GM12878 (cell line): ENCODE measurements at regions not wholly inside any gene's neighbourhood (a gene's known extent, or its start where the extent isn't known, plus 50 kb on each side); places are given as distances from the start of the nearest gene placed in this dataset.

Experiments used
- ATAC-seq: fragments of 200-7000 bp; cut with Tn5 transposase; 3 replicates; pipeline ENCODE4 v1.9.1; 2020; ENCODE audit warnings: mild to moderate bottlenecking, moderate library complexity
- BruUV-seq: library from RNA; stranded (reverse); fragments of 400-500 nt; replicated peaks from 2 replicates; lab custom pipeline; 2021; lab: Mats Ljungman, UMichigan
- CTCF ChIA-PET: fragments of 300-600 bp; sonication (Branson Sonifier 250); formaldehyde crosslinking; extraction: SDS; loops from one replicate; lab custom pipeline; 2021; ENCODE audit warnings: inconsistent platforms; lab: Yijun Ruan, JAX
- POLR2A ChIA-PET: fragments of 350-600 bp; formaldehyde crosslinking; extraction: SDS; loops from one replicate; lab custom pipeline; 2021; ENCODE audit warnings: inconsistent platforms; lab: Charles Lee
- RAD21 ChIA-PET: fragments of 300-600 bp; sonication (Branson Sonifier 250); formaldehyde crosslinking; loops from one replicate; lab custom pipeline; 2023; ENCODE audit warnings: antibody characterized with exemption; ENCODE audit not compliant: unreplicated experiment; lab: Charles Lee
- SMC1A ChIA-PET: fragments of 300-600 bp; sonication (Branson Sonifier 250); formaldehyde crosslinking; loops from one replicate; lab custom pipeline; 2023; ENCODE audit not compliant: unreplicated experiment, uncharacterized antibody; lab: Charles Lee
- DNase-seq: peaks from one replicate; pipeline ENCODE4 v3.0.0-alpha.2; 2011; ENCODE audit warnings: low read depth, low spot score
- FAIRE-seq: peaks from 3 replicates; lab custom pipeline; 2011; peaks lifted over from hg19 to GRCh38; lab: Jason Lieb, UNC
- H2AFZ ChIP-seq: 2 replicates; pipeline ENCODE4 v1.6.0; 2011; ENCODE audit warnings: low read depth, low read length, control low read depth; ENCODE audit not compliant: control insufficient read depth
- H3K27ac ChIP-seq: 2 replicates; pipeline ENCODE4 v1.5.1; 2011; ENCODE audit warnings: control low read depth; ENCODE audit not compliant: control insufficient read depth, insufficient read depth
- H3K27me3 ChIP-seq, 2 experiments: replicated peaks in 1 of 2; 2 replicates each; pipeline versions ENCODE4 v1.6.0 to v1.6.1; 2011; ENCODE audit warnings: low read length in 1 of 2; ENCODE audit not compliant: control insufficient read depth in 2 of 2, insufficient read depth in 2 of 2
- H3K36me3 ChIP-seq, 2 experiments: 2 replicates each; pipeline ENCODE4 v1.5.1; 2011; ENCODE audit warnings: low read length in 1 of 2; ENCODE audit not compliant: control insufficient read depth in 2 of 2, insufficient read depth in 2 of 2
- H3K4me1 ChIP-seq: 2 replicates; pipeline ENCODE4 v1.6.1; 2011; ENCODE audit warnings: mild to moderate bottlenecking, low read length, moderate library complexity, mixed read lengths; ENCODE audit not compliant: control insufficient read depth, insufficient read depth
- H3K4me2 ChIP-seq: 2 replicates; pipeline ENCODE4 v1.6.0; 2011; ENCODE audit warnings: control low read depth; ENCODE audit not compliant: control insufficient read depth, insufficient read depth
- H3K4me3 ChIP-seq: fragments of 200-600 bp; sonication (generic); 2 replicates; pipeline ENCODE4 v1.5.1; 2016
- H3K79me2 ChIP-seq: 2 replicates; pipeline ENCODE4 v1.6.0; 2011; ENCODE audit warnings: low read length; ENCODE audit not compliant: control insufficient read depth, insufficient read depth
- H3K9ac ChIP-seq: 2 replicates; pipeline ENCODE4 v1.8.0; 2011; ENCODE audit warnings: low read length, control low read depth, mixed read lengths; ENCODE audit not compliant: control insufficient read depth, insufficient read depth
- H3K9me3 ChIP-seq: replicated peaks from 3 replicates; pipeline ENCODE4 v1.5.1; 2011; ENCODE audit warnings: mild to moderate bottlenecking, low read length; ENCODE audit not compliant: control insufficient read depth, insufficient read depth
- H4K20me1 ChIP-seq: 2 replicates; pipeline ENCODE4 v1.6.0; 2011; ENCODE audit not compliant: control insufficient read depth, insufficient read depth
- BHLHE40 ChIP-seq, 2 experiments: fragments of 450-650 bp in 1 of 2; IDR thresholded peaks; 2 replicates each; pipeline ENCODE4 v1.6.1; 2011 to 2017; ENCODE audit warnings: low read depth in 2 of 2, borderline replicate concordance in 1 of 2, improper control_type of control experiment in 1 of 2, low read length in 1 of 2, mild to moderate bottlenecking in 1 of 2
- EGR1 ChIP-seq, 2 experiments: IDR thresholded peaks; 1 replicate in 1 of 2; 2 replicates in 1 of 2; pipeline ENCODE4 v1.6.1; 2011 to 2012; ENCODE audit warnings: low read depth in 2 of 2, low read length in 2 of 2, borderline replicate concordance in 1 of 2, mild to moderate bottlenecking in 1 of 2, moderate library complexity in 1 of 2
- IRF4 ChIP-seq: IDR thresholded peaks from 2 replicates; pipeline ENCODE4 v1.6.1; 2011; ENCODE audit warnings: low read depth, low read length
- PML ChIP-seq: IDR thresholded peaks from 2 replicates; pipeline ENCODE4 v1.6.1; 2012; ENCODE audit warnings: low read length, inconsistent platforms
- YBX1 ChIP-seq: fragments of 450-650 bp; IDR thresholded peaks from 2 replicates; pipeline ENCODE4 v1.6.1; 2016; ENCODE audit warnings: antibody characterized with exemption
- whole genome bisulfite sequencing: methylation state at CpG from one replicate; pipeline ENCODE4 v1.1.6; 2016; ENCODE audit warnings: low lambda C conversion rate; ENCODE audit not compliant: insufficient replicate concordance, insufficient coverage; ENCODE audit errors: missing lambda C conversion rate; 5-methylcytosine and 5-hydroxymethylcytosine counted together
- in situ Hi-C: fragments of 300-500 bp; cut with MboI; formaldehyde crosslinking; loops from 9 replicates; pipeline ENCODE4 v1.14.3; 2018; ENCODE audit warnings: mixed read lengths
- intact Hi-C: fragments of 100-400 bp; cut with micrococcal nuclease; formaldehyde crosslinking; loops from one replicate; pipeline ENCODE4 v1.14.2; 2022; ENCODE audit not compliant: unreplicated experiment
- TF ChIP-seq, protein P1 (sequence below), 3 experiments: IDR thresholded peaks in 2 of 3; conservative IDR thresholded peaks in 1 of 3; 2 replicates each; pipeline ENCODE4 v1.5.1; 2011; ENCODE audit warnings: low read depth in 3 of 3, low read length in 3 of 3, mild to moderate bottlenecking in 3 of 3, control low read depth in 2 of 3, moderate library complexity in 2 of 3, inconsistent platforms in 1 of 3, mixed read lengths in 1 of 3; ENCODE audit not compliant: control insufficient read depth in 2 of 3, insufficient read depth in 1 of 3; ENCODE audit errors: extremely low read depth in 1 of 3
- TF ChIP-seq, protein P2 (sequence below): IDR thresholded peaks from 2 replicates; pipeline ENCODE4 v1.6.1; 2011; ENCODE audit warnings: borderline replicate concordance, low read depth, mild to moderate bottlenecking, moderate library complexity, low read length; ENCODE audit not compliant: insufficient read depth, poor library complexity, severe bottlenecking
- TF ChIP-seq, protein P3 (sequence below): IDR thresholded peaks from 2 replicates; pipeline ENCODE4 v1.6.1; 2012; ENCODE audit warnings: low read length, inconsistent platforms

DNA sequence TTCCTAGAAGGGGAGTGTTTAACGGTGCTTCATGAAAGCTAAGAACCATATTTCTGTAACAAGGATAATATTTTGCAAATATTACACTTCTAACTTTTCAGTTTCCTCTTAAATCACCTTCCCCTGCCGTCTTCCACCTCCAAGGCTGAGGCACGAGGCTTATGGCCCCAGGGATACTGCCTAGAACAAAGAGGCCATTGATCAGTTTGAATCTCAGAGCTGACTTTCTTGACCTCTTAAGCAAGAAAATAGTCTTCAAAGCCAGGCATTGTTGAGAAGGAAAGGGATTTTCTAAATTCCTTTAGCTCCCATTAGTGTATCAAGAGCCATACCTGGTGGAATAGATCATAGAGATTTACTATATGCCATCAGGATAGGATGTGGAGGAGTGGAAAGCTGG is 566.2 kb downstream of the BNC2 start:
- in situ Hi-C loops = no loop called here
- ATAC-seq (no peak), FAIRE-seq (no peak)
- Histone ChIP-seq H3K27me3 (no peaks in the 10 kb centered on the region), H3K27ac (no peak overlapping the region), H3K4me2 (no peak overlapping the region), H4K20me1 (no peaks in the 10 kb centered on the region), H3K36me3 (no peaks in the 10 kb centered on the region)
- intact Hi-C loops = no loop called here
- SMC1A ChIA-PET = no interaction called here
- RAD21 ChIA-PET = no interaction called here
- POLR2A ChIA-PET = no interaction called here
- no TSS peak for BruUV-seq
- CTCF ChIA-PET = no interaction called here
- TF ChIP-seq, protein P1, sequence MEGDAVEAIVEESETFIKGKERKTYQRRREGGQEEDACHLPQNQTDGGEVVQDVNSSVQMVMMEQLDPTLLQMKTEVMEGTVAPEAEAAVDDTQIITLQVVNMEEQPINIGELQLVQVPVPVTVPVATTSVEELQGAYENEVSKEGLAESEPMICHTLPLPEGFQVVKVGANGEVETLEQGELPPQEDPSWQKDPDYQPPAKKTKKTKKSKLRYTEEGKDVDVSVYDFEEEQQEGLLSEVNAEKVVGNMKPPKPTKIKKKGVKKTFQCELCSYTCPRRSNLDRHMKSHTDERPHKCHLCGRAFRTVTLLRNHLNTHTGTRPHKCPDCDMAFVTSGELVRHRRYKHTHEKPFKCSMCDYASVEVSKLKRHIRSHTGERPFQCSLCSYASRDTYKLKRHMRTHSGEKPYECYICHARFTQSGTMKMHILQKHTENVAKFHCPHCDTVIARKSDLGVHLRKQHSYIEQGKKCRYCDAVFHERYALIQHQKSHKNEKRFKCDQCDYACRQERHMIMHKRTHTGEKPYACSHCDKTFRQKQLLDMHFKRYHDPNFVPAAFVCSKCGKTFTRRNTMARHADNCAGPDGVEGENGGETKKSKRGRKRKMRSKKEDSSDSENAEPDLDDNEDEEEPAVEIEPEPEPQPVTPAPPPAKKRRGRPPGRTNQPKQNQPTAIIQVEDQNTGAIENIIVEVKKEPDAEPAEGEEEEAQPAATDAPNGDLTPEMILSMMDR (IDR thresholded peaks at IDR 0.05 in 2 of 3, conservative IDR thresholded peaks at IDR 0.05 in 1 of 3; ENCODE audit: control insufficient read depth in 2 of 3, extremely low read depth in 1 of 3, insufficient read depth in 1 of 3, low read depth in 3 of 3, low read length in 3 of 3) = no peak
- TF ChIP-seq PML (no peak), EGR1 (IDR thresholded peaks at IDR 0.05; ENCODE audit: borderline replicate concordance in 1 of 2, low read depth in 2 of 2, low read length in 2 of 2) (no peak), IRF4 (no peak), YBX1 (no peak), BHLHE40 (IDR thresholded peaks at IDR 0.05; ENCODE audit: borderline replicate concordance in 1 of 2, low read depth in 2 of 2, low read length in 1 of 2) (no peak)
- TF ChIP-seq, protein P2, sequence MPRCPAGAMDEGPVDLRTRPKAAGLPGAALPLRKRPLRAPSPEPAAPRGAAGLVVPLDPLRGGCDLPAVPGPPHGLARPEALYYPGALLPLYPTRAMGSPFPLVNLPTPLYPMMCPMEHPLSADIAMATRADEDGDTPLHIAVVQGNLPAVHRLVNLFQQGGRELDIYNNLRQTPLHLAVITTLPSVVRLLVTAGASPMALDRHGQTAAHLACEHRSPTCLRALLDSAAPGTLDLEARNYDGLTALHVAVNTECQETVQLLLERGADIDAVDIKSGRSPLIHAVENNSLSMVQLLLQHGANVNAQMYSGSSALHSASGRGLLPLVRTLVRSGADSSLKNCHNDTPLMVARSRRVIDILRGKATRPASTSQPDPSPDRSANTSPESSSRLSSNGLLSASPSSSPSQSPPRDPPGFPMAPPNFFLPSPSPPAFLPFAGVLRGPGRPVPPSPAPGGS = no peak
- TF ChIP-seq, protein P3, sequence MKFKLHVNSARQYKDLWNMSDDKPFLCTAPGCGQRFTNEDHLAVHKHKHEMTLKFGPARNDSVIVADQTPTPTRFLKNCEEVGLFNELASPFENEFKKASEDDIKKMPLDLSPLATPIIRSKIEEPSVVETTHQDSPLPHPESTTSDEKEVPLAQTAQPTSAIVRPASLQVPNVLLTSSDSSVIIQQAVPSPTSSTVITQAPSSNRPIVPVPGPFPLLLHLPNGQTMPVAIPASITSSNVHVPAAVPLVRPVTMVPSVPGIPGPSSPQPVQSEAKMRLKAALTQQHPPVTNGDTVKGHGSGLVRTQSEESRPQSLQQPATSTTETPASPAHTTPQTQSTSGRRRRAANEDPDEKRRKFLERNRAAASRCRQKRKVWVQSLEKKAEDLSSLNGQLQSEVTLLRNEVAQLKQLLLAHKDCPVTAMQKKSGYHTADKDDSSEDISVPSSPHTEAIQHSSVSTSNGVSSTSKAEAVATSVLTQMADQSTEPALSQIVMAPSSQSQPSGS = no peak
- TF ChIP-seq, all 136 proteins: peak for 0
- Histone ChIP-seq H3K4me1 (no peaks in the 10 kb centered on the region), H3K4me3 (no peak overlapping the region), H3K9ac (no peak overlapping the region), H3K79me2 (no peaks in the 10 kb centered on the region), H2AFZ (no peak overlapping the region), H3K9me3 (no peaks in the 10 kb centered on the region)
- 18% methylated on average over 3 of the region's 3 CpGs for WGBS
- DNase-seq = no peak
